G401.6 (cell line): ENCODE measurements at regions not wholly inside any gene's neighbourhood (a gene's known extent, or its start where the extent isn't known, plus 50 kb on each side); places are given as distances from the start of the nearest gene placed in this dataset.
"Not testable (repeated sequence)": the region's sequence is repeated elsewhere in the genome, so short reads cannot be mapped to it uniquely, and the experiment has no call there.

Experiments
- FAIRE-seq: peaks from 2 replicates; lab custom pipeline; 2012; peaks lifted over from hg19 to GRCh38; lab: Jason Lieb, UNC

DNA sequence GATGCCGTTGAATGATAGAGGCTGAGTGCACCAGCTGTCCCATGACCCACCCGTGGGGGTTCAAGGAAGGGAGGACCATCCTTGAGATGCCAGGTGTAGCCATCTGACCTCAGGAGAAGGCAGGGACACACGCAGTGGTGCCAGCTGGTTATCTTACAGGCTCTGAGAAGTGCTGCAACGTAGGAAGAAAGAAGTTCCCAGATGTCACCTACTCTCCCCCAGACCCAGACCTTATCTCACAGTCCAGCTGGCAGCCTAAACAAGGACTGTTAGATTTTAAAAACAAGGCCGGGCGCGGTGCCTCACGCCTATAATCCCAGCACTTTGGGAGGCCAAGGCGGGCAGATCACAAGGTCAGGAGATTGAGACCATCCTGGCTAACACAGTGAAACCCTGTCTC lies 1307.6 kb downstream of the TBC1D22A start:
- FAIRE-seq: no peak

DNA sequence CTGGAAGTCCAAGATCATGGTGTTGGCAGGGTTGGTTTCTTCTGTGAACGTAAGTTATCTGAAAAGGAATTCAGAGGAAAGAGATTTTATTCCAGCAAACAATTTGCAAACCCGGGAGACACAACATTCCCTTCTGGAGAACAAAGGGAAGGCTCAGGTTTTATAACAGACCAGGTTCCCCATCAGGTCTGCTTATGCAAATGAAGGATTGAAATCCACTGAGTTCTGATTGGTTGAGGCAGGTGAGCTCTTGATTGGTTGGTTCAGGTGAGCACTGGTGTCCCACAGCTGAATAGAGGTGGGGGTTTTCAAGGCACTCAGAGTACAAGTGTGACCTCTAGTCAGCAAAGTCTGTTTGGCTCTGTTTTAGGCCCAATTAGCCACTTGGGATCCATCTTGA lies 1306.8 kb downstream of the TBC1D22A start:
- FAIRE-seq: no peak

DNA sequence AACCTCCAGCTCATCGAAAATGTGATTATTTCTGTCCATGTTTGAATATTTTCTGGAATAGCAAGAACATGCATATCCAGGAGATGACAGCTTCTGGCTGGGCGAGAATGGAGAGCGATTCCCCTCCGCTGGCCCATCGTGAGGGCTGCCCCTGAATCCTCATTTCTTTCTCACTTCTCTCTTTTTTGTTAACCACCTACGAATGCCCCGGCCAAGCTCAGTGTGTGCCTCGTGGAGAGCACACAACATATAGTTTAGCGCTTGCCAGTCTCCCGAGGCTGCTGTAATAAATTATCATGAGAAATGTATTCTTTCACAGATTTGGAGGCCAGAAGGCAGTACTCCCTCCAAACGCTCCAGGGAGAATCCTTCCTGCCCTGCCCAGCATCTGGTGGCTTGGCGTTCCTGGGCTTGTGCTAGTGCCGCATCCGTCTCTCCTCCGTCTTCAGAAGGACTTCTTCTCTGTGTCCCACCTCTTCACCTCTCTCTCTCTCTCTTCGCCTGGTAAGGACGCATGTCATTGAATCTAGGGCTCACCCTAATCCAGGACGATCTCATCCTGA lies 1306.0 kb downstream of the TBC1D22A start:
- FAIRE-seq: no peak

DNA sequence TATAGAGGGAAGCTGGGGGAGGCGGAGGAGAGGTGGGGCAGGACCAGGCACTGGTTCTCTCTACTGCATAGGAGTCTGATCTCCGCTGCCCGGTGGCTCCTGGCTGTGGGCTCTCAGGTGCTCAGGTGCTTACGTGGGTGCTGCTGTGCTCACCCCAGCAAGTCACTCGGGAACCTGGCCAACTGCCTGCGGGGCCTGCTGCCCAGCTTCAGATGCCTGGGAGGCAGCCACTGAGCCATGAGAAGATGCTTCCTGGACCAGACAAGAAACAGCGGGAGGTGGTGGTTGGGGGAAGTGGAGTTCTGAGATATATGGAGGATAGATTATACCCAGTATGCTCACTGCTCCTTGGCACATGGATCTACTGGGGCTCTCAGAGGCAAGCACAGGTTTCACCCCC lies 1303.4 kb downstream of the TBC1D22A start:
- no peak for FAIRE-seq

DNA sequence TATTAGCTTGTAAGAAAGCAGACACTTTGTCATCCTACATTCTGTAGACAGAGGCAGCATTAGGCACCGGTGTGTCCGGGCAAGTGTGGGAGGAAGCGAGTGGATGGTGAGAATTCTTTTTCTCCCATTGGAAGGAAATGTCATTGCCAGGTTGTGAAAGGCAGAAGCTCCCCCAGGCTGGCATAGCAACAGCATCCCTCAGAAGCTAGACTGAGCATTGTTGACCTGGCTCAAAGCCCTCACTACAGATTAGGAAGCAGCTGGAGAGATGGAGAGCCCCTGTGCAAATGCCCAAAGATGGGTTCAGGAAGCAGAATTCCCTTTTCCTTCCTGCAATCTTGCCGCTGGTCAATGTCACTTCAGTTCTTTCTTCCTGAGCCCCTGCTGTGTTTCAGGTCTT lies 1299.3 kb downstream of the TBC1D22A start:
- FAIRE-seq: no peak

DNA sequence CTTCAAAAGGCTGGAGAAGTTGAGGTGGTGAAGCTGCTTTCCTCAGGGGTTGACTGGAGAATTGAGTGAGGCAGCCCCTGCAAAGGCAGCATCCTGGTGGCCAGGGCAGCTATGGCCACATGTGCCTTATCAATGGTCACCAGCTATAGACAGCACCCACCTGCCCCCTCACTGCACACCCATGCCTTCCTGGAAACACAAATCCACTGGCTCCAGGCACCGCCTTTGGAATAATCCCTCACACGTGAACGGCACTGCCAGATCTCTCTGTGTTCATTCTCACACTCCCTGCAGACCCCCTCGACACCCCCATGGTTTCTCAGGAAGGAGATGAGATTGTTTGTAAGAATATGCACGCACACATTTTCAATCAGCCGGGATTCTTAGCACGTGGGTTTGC lies 1297.8 kb downstream of the TBC1D22A start:
- FAIRE-seq: no peak

DNA sequence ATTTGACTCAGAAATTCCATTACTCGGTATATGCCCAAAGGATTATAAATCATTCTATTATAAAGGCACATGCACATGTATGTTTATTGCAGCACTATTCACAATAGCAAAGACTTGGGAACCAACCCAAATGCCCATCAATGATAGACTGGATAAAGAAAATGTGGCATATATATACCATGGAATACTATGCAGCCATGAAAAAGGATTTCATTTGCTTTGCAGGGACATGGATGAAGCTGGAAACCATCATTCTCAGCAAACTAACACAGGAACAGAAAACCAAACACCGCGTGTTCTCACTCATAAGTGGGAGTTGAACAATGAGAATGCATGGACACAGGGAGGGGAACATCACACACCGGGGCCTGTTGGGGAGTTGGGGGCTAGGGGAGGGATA lies 1297.1 kb downstream of the TBC1D22A start:
- not testable (repeated sequence) for FAIRE-seq

DNA sequence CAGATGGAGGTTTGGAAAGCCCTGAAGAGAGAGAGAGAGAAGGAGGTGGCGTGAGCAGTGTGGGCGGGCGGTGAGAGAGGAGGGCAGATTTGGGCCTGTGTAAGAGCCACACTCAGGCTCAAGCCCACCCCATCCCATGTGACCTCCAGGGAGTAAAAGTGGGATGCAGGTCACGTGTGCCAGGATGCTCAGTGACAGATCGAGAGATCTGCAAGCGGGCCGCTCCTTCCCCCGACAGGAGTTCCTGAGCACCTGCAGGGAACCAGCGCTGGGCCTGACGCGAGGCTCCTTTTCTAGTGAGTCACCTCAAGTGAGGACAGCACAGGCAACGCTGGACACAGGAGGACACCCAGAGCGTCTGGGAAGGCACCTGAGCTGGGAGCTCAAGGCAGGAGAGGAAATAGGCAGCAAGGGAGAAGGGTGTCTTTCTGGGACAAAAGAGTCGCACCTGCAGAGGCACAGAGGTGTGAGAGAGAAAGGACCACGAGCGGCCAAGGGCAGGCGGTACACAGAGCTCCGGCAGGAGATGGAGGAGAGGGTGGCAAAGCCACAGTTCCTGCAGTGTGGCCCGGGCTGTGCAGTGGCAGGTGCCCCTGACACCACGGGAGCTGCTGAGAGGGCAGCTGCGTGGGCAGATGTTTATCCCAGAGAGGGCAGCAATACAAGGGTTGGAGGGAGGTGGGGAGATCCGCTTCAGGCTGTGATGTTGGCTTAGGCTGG lies 1294.8 kb downstream of the TBC1D22A start:
- FAIRE-seq: no peak

DNA sequence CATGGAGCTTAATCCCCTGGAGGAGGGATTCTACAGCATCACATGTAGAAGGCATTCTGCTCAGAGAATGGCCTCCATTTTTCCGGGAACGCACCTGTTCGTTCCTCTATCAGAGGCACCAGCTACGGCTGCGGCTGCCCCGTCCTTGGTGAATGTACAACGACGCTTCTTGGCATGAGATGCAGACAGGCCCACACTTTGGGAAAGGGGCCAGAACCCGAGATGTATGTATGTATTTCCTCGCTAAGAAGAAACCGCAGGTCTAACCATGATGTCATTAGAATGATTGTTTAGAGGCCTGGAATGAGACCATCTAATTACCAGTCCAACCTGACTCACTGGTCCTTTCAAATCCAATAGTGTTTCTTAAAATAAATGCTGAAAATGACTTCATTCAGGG lies 1293.4 kb downstream of the TBC1D22A start:
- FAIRE-seq: no peak

DNA sequence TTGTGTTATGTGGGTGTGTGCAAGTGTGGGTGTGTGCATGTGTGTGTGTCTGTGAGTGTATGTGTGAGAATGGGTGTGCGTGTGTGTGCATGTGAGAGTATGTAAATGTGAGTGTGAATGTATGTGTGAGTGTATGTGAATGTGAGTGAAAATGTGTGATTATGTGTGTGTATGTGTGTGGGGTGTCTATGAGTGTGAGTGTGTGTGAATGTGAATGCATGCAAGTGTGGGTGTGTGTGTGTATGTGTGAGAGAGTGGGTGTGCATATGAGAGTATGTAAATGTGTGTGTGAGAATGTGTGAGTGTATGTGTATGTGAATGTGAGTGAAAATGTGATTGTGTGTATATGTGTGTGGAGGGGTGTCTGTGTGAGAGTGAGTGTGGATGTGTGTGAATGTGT lies 1292.7 kb downstream of the TBC1D22A start:
- FAIRE-seq: no peak

DNA sequence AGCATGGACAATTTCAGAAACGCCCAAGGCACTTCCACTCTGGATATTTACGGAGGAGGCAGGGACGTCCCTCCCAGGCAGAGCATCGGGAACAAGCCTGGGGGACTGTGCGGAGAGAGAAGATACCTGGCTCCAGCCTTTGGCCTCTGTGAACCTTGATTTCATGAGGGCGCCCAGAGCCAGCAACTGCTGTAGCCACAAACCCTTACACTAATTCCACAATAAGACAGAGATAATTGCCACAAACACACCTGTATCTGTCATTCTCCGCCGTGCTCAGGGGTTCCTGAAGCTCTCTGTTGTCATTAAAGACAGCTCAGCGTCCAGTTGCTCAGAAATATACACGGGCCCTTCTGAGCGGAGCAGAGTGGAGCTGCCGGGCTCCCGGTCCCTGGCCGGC lies 1292.1 kb downstream of the TBC1D22A start:
- no peak for FAIRE-seq

DNA sequence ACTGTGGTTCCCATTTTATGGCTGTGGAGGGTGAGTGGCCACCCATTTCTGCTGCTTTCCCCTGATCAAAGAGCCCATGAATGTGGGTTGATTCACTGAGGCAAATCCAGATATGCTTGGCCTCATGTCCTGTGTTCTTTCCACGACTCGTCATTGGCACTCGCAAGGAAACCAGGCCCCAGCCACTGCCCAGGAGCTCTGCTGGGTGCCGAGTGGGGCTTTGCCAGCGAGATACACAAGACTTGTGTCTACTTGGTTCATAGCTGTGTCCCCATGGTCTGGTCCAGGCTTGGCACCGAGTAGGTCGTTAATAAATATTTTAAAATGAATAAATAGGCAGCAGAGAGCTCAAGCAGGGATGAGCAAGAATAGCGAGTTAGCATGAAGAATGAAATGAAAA lies 1291.5 kb downstream of the TBC1D22A start:
- no peak for FAIRE-seq

DNA sequence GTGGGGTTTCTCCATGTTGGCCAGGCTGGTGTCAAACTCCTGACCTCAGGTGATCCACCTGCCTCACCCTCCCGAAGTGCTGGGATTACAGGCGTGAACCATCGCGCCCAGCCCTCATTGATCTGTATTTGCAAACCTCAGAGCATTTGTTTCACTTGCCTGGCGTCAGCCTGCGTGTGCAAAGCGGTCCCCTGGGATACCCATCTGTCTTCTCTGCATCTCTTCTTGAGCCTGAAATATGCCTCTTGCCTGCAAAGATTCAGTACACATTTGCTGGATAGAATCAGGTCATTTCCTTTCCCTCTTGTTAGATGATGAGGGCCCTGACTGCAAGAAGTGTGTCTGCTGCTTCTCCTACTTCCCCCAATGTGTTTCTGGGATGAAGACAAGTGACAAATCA lies 1291.0 kb downstream of the TBC1D22A start:
- FAIRE-seq: no peak

DNA sequence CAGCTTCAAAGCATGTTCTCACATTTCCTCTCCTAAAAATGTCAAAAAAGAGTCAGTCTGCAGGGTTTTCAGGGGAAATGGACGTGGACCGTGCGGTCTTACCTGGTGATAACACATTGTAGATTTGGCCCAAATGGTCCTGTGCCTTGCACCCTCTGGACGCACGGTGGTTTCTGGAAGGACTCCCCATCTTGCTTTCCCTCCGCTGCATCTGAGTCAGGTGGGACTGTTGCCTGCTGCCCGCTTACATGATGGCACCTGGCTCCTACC lies 1290.1 kb downstream of the TBC1D22A start:
- FAIRE-seq: no peak

DNA sequence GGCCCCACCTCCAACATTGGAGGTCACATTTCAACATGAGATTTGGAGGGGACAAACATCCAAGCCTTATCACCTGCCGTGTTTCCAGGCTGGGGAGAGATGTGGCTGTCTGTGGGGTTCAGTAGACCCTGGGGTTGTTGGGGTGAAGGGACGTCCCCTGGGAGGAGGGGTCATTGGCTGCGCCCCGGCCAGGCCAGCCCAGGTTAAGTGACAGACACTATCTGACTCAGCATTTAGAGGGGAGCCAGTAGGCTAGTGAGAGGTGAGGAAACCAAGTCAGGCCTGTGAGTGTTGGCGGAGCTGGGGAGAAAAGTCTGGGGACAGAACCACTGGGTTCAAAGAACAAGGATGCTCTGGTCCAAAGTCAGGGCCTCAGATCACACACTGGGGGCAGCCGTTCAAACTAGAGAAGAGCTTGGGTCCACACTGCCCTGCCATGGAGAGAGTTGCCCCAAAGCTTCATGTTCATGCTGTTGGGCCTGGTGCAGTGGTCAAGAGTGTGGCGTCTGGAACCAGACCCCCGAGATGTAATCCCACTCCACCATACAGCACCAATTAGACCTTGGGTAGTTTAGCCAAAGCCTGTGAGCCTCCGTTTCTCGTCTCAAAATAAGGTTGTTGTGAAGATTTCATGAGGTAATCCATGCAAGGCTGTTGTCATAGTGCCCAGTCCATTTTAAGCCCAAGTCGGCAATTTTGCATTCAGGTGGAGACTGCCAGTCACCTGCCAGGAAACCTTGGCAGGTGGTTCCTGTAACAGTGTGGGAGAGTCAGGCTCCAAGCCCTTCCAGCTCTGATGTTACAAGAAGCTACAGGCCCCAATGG lies 1289.6 kb downstream of the TBC1D22A start:
- no peak for FAIRE-seq

DNA sequence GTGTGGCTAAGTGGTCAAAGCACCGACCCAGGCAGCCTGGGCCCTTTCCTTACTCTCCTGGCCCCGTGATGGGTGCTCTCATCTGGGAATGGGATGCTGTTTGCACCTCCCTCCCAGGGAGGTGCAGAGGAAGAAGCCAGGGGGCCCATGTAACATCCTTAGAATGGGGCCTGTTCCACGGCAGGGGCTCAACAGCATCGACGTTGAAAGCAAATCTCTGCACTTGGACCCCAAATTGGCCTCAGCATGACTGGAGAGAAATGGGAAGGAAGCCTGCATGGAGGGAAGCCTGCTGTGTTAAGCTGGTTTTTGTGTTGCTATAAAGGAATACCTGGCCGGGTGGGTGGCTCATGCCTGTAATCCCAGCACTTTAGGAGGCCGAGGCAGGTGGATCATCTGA lies 1288.4 kb downstream of the TBC1D22A start:
- no peak for FAIRE-seq

DNA sequence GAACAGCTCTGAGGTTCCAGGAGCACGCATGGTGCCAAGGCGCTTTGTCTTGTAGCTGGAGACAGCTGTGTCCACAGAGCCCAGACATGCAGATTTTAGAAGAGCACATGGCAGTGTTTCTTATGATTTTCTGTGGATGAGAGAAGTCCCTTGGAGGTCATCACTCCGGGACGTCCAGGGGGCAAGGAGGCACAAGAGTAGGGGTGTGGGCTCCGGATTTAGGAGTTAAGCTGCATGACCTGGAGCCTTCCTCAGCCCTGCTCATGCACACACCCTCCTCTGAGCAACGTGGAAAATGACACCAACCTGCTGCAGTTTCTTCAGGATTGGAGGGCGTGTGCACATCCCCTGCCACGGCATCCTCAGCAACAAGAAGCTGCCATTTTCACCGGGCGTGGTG lies 1286.7 kb downstream of the TBC1D22A start:
- FAIRE-seq: no peak

DNA sequence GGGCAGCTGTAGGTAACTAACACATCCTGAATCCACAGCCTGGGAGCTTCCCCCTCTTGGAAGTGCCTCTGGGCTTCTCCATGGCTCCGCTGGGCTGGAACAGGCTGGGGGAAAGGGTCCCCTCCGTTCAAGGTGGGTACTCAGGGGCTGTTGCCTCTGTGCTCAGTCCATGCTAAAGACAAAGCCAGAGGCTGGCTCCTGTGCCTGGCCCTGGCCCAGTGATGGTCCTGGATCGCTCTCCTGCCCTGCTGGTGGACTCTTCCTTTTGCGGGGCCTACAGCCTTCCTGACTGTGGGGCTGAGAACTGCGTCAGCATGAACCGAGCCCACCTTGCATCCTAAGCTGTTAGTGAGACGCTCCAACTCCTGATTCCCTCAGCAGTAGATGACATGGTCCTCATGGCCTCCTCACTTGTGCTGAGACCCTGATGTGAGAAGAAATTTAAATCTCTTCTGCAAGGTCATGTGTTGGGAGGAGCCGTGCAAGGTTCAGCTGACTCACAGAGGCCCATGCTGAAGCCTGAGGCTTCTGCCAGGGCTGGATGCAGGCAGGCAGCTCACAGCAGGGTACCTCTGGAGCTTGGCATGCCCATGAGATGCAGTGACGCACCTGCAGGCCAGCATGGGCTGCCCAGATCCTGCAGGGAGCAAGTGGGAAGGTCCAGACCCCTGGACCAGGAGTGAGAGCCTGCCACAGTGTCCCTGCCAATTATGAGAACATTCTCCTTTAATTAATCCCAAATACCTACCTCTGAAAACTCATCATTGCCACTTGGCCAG lies 1285.5 kb downstream of the TBC1D22A start:
- FAIRE-seq: no peak

DNA sequence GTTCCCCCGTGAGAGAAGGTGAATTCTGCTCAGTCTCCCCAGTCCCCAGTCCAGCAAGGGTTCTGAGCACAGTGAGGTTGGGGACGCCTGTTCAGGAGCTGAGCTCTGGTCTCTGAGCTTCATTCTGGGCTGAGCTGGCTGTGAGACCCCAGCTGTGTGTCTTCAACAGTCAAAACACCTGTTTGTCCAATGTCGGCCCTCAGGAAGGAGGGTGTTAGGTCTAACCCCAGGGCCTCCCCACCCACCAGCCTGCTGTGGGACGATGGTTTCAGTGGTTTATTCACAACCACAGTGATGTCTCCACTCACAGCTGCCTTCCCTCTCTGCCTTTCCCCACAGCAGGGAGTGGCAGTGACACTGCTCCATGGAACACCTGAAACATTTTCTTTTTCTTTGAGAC lies 1282.9 kb downstream of the TBC1D22A start:
- no peak for FAIRE-seq

DNA sequence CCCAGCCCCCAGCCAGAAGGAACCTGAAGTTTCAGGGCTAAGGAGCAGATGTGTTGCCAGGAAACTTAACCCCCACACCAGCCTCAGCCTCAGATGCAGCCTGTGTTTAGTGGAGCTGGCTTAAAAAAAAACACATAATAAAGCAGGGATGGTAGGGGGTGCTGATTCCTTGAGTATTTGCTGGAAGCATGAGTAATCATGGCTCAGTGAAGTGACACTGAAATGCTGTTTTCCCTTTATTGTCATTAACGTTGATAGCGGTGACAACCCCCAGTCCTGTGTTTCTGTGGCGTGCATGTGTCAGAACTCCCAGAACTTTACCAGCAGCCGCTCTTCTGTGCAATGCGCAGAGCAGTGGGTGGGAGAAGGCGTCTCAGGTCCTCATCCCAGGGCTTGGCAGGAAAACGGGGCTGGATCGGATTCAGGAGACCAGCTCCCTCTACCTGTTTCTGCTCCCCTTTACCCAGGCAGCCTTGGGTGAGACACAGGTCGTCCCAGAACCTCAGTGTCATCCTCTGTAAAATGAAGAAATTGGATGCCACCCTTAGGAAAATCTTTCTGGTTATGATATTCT lies 1282.1 kb downstream of the TBC1D22A start:
- FAIRE-seq: no peak

DNA sequence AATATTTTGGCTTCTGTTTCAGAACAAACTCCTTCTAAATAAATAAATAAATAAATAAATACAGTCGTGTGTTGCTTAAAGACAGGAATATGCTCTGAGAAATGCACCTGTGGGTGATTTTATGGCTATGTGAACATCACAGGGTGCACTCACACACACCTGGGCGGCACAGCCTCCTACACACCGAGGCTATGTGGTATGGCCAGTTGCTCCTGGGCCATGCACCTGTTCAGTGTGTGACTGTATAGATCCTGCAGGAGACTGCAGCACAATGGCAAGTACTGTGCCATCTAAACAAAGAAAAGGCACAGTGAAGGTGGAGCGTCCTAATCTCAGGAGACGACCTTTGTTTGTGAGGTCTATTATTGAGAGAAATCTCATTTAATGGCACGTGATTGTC lies 1281.1 kb downstream of the TBC1D22A start:
- FAIRE-seq: no peak

DNA sequence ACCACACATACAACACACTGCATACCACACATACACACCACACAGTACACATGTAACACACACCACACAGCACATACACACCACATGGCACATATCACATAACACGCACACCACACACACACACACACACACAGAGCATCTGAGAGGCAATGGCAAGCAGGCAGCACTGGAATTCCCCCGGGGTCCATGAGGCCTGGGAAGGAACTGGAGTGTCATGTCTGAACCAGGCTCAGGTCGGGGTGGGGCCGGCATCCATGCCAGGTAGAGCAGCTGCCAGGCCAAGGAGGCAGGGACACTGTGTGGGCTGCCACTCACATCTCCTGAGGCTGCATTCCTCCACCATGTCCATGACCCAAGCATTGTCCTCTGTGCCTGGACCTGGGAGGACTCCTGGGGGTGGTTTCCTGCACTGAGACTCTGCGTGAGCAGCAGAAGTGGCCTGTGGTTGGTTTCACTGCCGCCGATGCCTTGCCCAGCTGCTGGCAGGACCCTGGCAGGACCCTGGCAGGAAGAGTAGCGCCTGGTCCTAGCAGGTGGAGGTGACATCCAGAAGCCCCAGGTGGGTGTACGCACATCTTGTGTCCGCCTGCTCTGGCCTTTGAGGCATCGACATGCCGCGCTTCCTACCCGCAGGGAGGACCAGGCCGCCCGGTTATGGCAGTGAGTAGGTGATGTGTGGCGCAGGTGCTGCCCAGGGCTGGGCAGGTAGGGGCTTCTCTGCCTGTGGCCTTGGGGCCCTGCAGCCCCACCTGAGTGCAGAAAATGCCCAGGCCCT lies 1280.4 kb downstream of the TBC1D22A start:
- no peak for FAIRE-seq
